HEK293T (cell line): ENCODE measurements at regions not wholly inside any gene's neighbourhood (a gene's known extent, or its start where the extent isn't known, plus 50 kb on each side); places are given as distances from the start of the nearest gene placed in this dataset.

ENCODE experiments used
- CTCF ChIA-PET: fragments of 350-600 bp; formaldehyde crosslinking; extraction: SDS; loops from one replicate; lab custom pipeline; 2021; ENCODE audit warnings: antibody characterized with exemption, inconsistent platforms; lab: Yijun Ruan, JAX
- POLR2A ChIA-PET: fragments of 350-600 bp; formaldehyde crosslinking; extraction: SDS; loops from one replicate; lab custom pipeline; 2020; ENCODE audit warnings: antibody characterized with exemption, inconsistent platforms; lab: Yijun Ruan, JAX
- DNase-seq: peaks from one replicate; pipeline ENCODE4 v3.0.0; 2012; ENCODE audit warnings: mixed read lengths; ENCODE audit errors: extremely low spot score
- ARNT ChIP-seq: fragments of 450-650 bp; IDR thresholded peaks from 2 replicates; pipeline ENCODE4 v1.6.1; 2017; ENCODE audit warnings: mild to moderate bottlenecking
- BHLHE40 ChIP-seq: fragments of 450-650 bp; IDR thresholded peaks from 2 replicates; pipeline ENCODE4 v1.6.1; 2016; ENCODE audit warnings: mild to moderate bottlenecking, moderate library complexity, borderline replicate concordance
- CTBP1 ChIP-seq: fragments of 450-650 bp; IDR thresholded peaks from 2 replicates; pipeline ENCODE4 v1.6.1; 2016; ENCODE audit warnings: borderline replicate concordance
- ELF4 ChIP-seq: fragments of 450-650 bp; IDR thresholded peaks from 2 replicates; pipeline ENCODE4 v1.6.1; 2017; ENCODE audit warnings: antibody characterized with exemption
- FOXA1 ChIP-seq: fragments of 450-650 bp; IDR thresholded peaks from 2 replicates; pipeline ENCODE4 v1.6.1; 2016; ENCODE audit warnings: mild to moderate bottlenecking
- FOXK2 ChIP-seq: fragments of 450-650 bp; IDR thresholded peaks from 2 replicates; pipeline ENCODE4 v1.6.1; 2016; ENCODE audit warnings: mild to moderate bottlenecking
- FOXM1 ChIP-seq: fragments of 450-650 bp; IDR thresholded peaks from 2 replicates; pipeline ENCODE4 v1.6.1; 2017; ENCODE audit warnings: mild to moderate bottlenecking, borderline replicate concordance
- HDGF ChIP-seq: fragments of 450-650 bp; IDR thresholded peaks from 2 replicates; pipeline ENCODE4 v1.6.1; 2017; ENCODE audit warnings: antibody characterized with exemption, borderline replicate concordance
- L3MBTL2 ChIP-seq: fragments of 450-650 bp; conservative IDR thresholded peaks from 2 replicates; pipeline ENCODE4 v1.6.1; 2016; ENCODE audit warnings: mild to moderate bottlenecking
- LEF1 ChIP-seq: fragments of 450-650 bp; IDR thresholded peaks from 2 replicates; pipeline ENCODE4 v1.6.1; 2017; ENCODE audit warnings: mild to moderate bottlenecking, borderline replicate concordance
- NFRKB ChIP-seq: fragments of 450-650 bp; IDR thresholded peaks from 2 replicates; pipeline ENCODE4 v1.6.1; 2016; ENCODE audit warnings: mild to moderate bottlenecking, moderate library complexity
- PKNOX1 ChIP-seq: fragments of 450-650 bp; IDR thresholded peaks from 2 replicates; pipeline ENCODE4 v1.6.1; 2016
- SP1 ChIP-seq: fragments of 450-650 bp; IDR thresholded peaks from 2 replicates; pipeline ENCODE4 v1.6.1; 2017
- SUZ12 ChIP-seq: fragments of 450-650 bp; IDR thresholded peaks from 2 replicates; pipeline ENCODE4 v1.6.1; 2016; ENCODE audit warnings: mild to moderate bottlenecking
- TARDBP ChIP-seq: fragments of 450-650 bp; IDR thresholded peaks from 2 replicates; pipeline ENCODE4 v1.6.1; 2016
- ZNF384 ChIP-seq: fragments of 450-650 bp; IDR thresholded peaks from 2 replicates; pipeline ENCODE4 v1.6.1; 2016

DNA sequence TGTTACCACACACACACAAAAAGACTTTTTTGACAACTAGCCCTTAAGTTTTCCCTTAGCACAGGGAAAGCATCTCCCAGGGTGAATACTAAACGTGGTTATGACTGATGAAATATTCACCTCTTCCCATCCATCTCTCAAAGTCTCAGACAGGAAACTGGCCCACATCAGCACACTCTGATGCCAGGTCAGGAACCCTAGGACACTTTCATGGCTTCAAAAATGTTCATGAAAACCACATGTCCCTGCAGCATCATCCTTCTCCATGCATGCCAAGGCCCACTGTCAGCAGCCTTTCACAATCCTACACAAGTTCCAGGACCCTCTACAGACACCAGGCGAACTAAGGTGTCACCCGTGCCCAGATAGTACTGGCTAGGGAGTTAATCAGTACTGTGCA lies 68.7 kb downstream of the DNTTIP2 start:
- no peak for DNase-seq
- CTCF ChIA-PET: interaction anchor here (0.6 to 5.1 kb wide), 2 partner anchors 182 to 252 kb away, joined by 3 to 75 read pairs; no protein-coding TSS in a partner anchor
- TF ChIP-seq L3MBTL2 (no peak), ARNT (no peak), ELF4 (no peak), FOXM1 (no peak), PKNOX1 (no peak), NFRKB (no peak), CTBP1 (no peak), FOXK2 (no peak), SP1 (no peak), TARDBP (no peak), ZNF384 (no peak), BHLHE40 (no peak), SUZ12 (no peak), HDGF (no peak)
- POLR2A ChIA-PET: no interaction called here

DNA sequence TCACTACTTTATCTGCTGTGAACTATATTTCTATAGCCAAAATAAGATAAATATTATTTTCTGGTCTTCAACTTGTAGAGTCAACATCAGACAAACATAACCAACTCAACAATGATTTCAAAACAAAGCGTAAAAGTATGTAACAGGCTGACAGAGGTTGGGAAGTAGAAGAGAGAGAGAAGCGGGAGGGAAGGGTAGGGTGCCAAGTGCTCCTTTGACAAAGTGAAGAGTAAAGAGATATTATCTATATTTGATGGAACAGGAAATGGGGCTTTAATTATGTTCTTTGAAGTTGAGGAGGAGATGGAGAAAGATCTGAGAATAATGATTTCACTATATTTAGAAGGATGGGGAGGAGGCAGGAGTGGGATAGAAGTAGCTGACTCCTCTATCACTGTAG lies 70.1 kb downstream of the DNTTIP2 start:
- POLR2A ChIA-PET: interaction anchor here (1.0 kb wide), 1 partner anchor 139 kb away, joined by 3 read pairs; no protein-coding TSS in a partner anchor
- CTCF ChIA-PET: no interaction called here
- TF ChIP-seq TARDBP: no peak
- no peak for DNase-seq

- no peak for DNase-seq
- CTCF ChIA-PET: no interaction called here
- POLR2A ChIA-PET: no interaction called here
- TF ChIP-seq SP1: no peak
- TF ChIP-seq ELF4: no peak
- no peak for TF ChIP-seq L3MBTL2
- no peak for TF ChIP-seq SUZ12
- no peak for TF ChIP-seq TARDBP
- TF ChIP-seq FOXA1: no peak
- TF ChIP-seq ARNT: no peak
- TF ChIP-seq PKNOX1: no peak
These were observed 71.6 kb downstream of the DNTTIP2 start for GRCh38 chr1:93807311-93807930.

- CTCF ChIA-PET: interaction anchor here (1.0 kb wide), 1 partner anchor 9 kb away, joined by 3 read pairs; no protein-coding TSS in a partner anchor
- TF ChIP-seq ZNF384: no peak
- no peak for TF ChIP-seq SP1
- no peak for TF ChIP-seq L3MBTL2
- TF ChIP-seq PKNOX1: no peak
- no peak for TF ChIP-seq CTBP1
- no peak for TF ChIP-seq LEF1
- POLR2A ChIA-PET: no interaction called here
- no peak for DNase-seq
These were observed 73.9 kb downstream of the DNTTIP2 start for GRCh38 chr1:93805027-93805610.

GRCh38 chr1:93804412-93804811 lies 74.6 kb downstream of the DNTTIP2 start:
- no peak for TF ChIP-seq SUZ12
- TF ChIP-seq HDGF: no peak
- TF ChIP-seq ZNF384: no peak
- TF ChIP-seq CTBP1: no peak
- TF ChIP-seq FOXA1: no peak
- no peak for TF ChIP-seq BHLHE40
- no peak for TF ChIP-seq ARNT
- no peak for TF ChIP-seq FOXM1
- TF ChIP-seq SP1: no peak
- no peak for TF ChIP-seq FOXK2
- no peak for TF ChIP-seq PKNOX1
- TF ChIP-seq TARDBP: no peak
- no peak for TF ChIP-seq LEF1
- TF ChIP-seq L3MBTL2: no peak
- no peak for TF ChIP-seq NFRKB
- TF ChIP-seq ELF4: no peak
- ChIA-PET POLR2A (no interaction called here), CTCF (interaction anchor here (1.0 kb wide), 1 partner anchor 10 kb away, joined by 3 read pairs; no protein-coding TSS in a partner anchor)
- DNase-seq: no peak

DNA sequence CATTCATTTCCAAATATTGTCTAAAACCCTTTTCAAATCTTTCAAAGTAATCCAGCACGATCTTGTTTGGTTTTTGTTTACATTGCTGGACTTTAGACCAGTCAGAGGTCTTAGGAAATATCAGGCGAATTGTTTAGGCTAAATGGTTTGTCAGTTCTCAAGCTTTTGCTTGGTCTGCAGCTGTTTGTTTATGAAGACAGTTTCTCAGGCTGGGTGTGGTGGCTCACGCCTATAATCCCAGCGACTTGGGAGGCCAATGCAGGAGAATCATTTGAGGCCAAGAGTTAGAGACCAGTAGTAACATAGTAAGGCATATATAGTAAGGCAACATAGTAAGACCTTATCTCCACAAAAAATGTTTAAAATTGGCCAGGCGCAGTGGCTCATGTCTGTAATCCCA lies 77.5 kb downstream of the DNTTIP2 start:
- DNase-seq: no peak
- CTCF ChIA-PET: no interaction called here
- TF ChIP-seq HDGF (no peak), LEF1 (no peak), L3MBTL2 (no peak), BHLHE40 (no peak), SP1 (no peak), TARDBP (no peak), SUZ12 (no peak)
- POLR2A ChIA-PET: no interaction called here
